Thyroid gland (tissue), 4 donors: ENCODE measurements at regions not wholly inside any gene's neighbourhood (a gene's known extent, or its start where the extent isn't known, plus 50 kb on each side); places are given as distances from the start of the nearest gene placed in this dataset.

Experiments used
- DNase-seq, 2 donors: peaks; one replicate each; pipeline ENCODE4 v3.0.0-alpha.2; 2019
- H3K27ac ChIP-seq, 3 donors: fragments of 200-600 bp; sonication (generic); 1 replicate in 2 of 3; 2 replicates in 1 of 3; pipeline ENCODE4 v1.5.1; 2016 to 2019; ENCODE audit warnings: mild to moderate bottlenecking in 1 of 3, moderate library complexity in 1 of 3
- H3K27me3 ChIP-seq: fragments of 200-600 bp; sonication (generic); one replicate; pipeline ENCODE4 v1.5.1; 2019
- H3K36me3 ChIP-seq, 2 donors: fragments of 200-600 bp; sonication (generic); one replicate each; pipeline ENCODE4 v1.5.1; 2016 to 2019
- H3K4me1 ChIP-seq, 2 donors: fragments of 200-600 bp; sonication (generic); one replicate each; pipeline ENCODE4 v1.5.1; 2017 to 2019
- H3K4me3 ChIP-seq, 3 donors: fragments of 200-600 bp; sonication (generic); replicated peaks in 1 of 3; 1 replicate in 2 of 3; 2 replicates in 1 of 3; pipeline ENCODE4 v1.5.1; 2016; ENCODE audit warnings: mild to moderate bottlenecking in 1 of 3
- H3K9me3 ChIP-seq: fragments of 200-600 bp; sonication (generic); one replicate; pipeline ENCODE4 v1.5.1; 2017
- POLR2A ChIP-seq, 2 donors: fragments of 450-650 bp; IDR thresholded peaks; one replicate each; pipeline ENCODE4 v1.6.1; 2017; ENCODE audit warnings: antibody characterized with exemption in 2 of 2, mild to moderate bottlenecking in 2 of 2, moderate library complexity in 1 of 2
- WGBS, 2 donors: methylation state at CpG; one replicate each; pipeline ENCODE4 v1.1.5; 2017; 5-methylcytosine and 5-hydroxymethylcytosine counted together
- intact Hi-C: fragments of 100-400 bp; cut with DNase I; formaldehyde crosslinking; loops from one replicate; pipeline ENCODE4 v1.15.1; 2023
- TF ChIP-seq, protein P1 (sequence below), 6 experiments: fragments of 200-600 bp in 3 of 6; fragments of 450-650 bp in 3 of 6; sonication (generic) in 3 of 6; IDR thresholded peaks; one replicate each; pipeline ENCODE4 v1.5.1; 2016 to 2019; ENCODE audit warnings: antibody characterized with exemption in 6 of 6, mild to moderate bottlenecking in 2 of 6, inconsistent platforms in 1 of 6, moderate library complexity in 1 of 6

DNA sequence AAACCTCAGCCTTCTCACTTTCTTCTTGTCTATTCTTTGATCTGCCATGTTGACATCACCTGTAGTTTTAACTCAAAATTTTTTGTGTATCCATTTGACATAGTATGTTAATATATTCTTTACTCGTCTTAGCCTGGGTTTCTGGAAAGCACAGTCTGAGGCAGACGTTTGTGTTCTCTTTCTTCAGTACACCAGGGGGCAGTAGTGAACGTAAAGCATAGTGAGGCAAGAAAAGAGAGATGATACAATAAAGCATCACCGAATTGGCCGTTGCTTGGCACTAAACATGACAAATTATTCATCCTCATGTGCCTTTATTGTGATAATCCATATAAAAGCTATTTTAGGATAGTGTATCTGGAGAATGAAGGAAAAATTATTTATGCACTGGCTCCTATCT, 141.0 kb upstream of the MYRIP start:
- Histone ChIP-seq H3K27me3 (no peaks in the 10 kb centered on the region), H3K27ac (no peak overlapping the region), H3K4me3 (no peak overlapping the region), H3K4me1 (no peaks in the 10 kb centered on the region), H3K36me3 (no peaks in the 10 kb centered on the region), H3K9me3 (no peaks in the 10 kb centered on the region)
- no peak for DNase-seq
- TF ChIP-seq, protein P1, sequence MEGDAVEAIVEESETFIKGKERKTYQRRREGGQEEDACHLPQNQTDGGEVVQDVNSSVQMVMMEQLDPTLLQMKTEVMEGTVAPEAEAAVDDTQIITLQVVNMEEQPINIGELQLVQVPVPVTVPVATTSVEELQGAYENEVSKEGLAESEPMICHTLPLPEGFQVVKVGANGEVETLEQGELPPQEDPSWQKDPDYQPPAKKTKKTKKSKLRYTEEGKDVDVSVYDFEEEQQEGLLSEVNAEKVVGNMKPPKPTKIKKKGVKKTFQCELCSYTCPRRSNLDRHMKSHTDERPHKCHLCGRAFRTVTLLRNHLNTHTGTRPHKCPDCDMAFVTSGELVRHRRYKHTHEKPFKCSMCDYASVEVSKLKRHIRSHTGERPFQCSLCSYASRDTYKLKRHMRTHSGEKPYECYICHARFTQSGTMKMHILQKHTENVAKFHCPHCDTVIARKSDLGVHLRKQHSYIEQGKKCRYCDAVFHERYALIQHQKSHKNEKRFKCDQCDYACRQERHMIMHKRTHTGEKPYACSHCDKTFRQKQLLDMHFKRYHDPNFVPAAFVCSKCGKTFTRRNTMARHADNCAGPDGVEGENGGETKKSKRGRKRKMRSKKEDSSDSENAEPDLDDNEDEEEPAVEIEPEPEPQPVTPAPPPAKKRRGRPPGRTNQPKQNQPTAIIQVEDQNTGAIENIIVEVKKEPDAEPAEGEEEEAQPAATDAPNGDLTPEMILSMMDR (IDR thresholded peaks at IDR 0.05) = peak in 5 of 6 experiments; percentile 23 to 60 (median 39)
- TF ChIP-seq POLR2A (IDR thresholded peaks at IDR 0.05) = no peak
- WGBS, 2 donors = 14 to 16% methylated on average over 5 of the region's 5 CpGs
- intact Hi-C loops = no loop called here

DNA sequence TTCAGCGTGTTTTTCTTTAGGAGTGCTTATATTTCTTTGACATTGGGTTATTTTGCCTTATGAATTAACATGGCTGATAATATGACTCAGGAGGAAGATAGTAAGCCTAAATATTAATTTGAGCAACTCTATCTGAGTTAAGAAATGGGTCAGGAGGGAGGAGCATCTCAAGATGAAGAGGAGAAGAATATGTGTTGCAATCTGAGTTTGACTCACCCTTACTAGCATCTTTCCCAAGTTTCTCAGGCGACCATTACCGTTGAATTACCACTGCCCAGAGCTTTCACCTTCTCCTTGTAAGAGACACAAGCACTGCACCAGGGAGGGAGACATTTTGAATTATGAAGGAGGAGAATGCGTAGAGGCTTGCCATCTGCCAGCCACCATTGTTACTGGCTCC, 138.3 kb upstream of the MYRIP start:
- TF ChIP-seq, protein P1 (IDR thresholded peaks at IDR 0.05) = no peak
- no peak for TF ChIP-seq POLR2A (IDR thresholded peaks at IDR 0.05)
- Histone ChIP-seq H3K36me3 (no peaks in the 10 kb centered on the region), H3K27me3 (no peaks in the 10 kb centered on the region), H3K27ac (no peak overlapping the region), H3K9me3 (no peaks in the 10 kb centered on the region), H3K4me1 (no peaks in the 10 kb centered on the region), H3K4me3 (no peak overlapping the region)
- intact Hi-C loops = no loop called here
- WGBS, 2 donors = 75 to 95% methylated on average over 4 of the region's 4 CpGs
- no peak for DNase-seq

DNA sequence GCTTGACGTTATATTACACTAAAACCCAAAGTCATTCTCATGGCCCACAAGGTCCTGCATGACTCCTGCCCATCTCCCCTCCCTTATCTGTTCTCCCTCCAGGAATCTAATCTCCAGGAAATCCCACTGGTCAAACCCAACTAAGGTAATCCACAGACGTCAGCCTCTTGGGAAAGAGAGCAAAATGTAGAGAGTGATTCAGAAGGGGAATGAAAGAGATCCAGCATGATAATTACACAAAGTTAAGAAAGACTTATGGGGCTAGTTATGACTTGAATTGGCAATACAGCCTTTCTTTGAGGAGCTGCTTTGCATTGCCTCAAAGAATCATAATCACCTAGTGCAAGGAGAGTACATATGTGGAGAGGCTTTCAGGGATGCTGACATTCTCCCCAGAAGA, 137.8 kb upstream of the MYRIP start:
- no peak overlapping the region for H3K4me3 ChIP-seq
- 70 to 72% methylated on average over 2 of the region's 2 CpGs for whole genome bisulfite sequencing, 2 donors
- DNase-seq = no peak
- no peaks in the 10 kb centered on the region for H3K27me3 ChIP-seq
- no peaks in the 10 kb centered on the region for H3K4me1 ChIP-seq
- no peak overlapping the region for H3K27ac ChIP-seq
- H3K36me3 ChIP-seq = no peaks in the 10 kb centered on the region
- H3K9me3 ChIP-seq = no peaks in the 10 kb centered on the region
- no peak for TF ChIP-seq POLR2A (IDR thresholded peaks at IDR 0.05)
- TF ChIP-seq, protein P1 (IDR thresholded peaks at IDR 0.05) = no peak
- intact Hi-C loops = no loop called here

DNA sequence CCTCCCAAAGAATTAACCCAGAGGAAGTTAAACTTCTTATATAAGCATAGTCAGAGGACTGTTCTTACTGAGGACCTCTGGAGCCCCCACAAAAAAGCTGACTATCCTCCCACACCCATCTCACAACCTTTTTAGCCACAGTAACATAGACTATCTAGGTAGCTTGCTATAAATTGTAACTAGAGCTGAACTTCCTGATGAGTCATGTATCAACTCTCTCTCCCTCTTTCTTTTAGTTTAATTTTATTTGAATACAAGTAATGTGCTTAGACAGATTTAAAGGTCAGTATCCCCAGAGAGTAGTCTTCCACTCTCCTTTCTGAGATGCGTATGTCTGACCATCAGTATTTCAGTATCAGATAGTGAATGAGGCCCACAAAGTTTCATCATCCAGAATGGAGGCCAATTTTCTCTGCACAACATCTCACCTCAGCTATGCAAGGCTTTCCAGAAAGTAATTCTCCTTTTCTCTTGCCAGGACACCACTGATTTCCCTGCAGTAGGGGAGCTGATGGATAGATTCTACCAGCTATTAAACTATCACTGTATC, 104.0 kb upstream of the MYRIP start:
- Histone ChIP-seq H3K27me3 (no peaks in the 10 kb centered on the region), H3K36me3 (no peaks in the 10 kb centered on the region), H3K4me1 (no peaks in the 10 kb centered on the region), H3K27ac (no peak overlapping the region), H3K4me3 (no peak overlapping the region), H3K9me3 (no peaks in the 10 kb centered on the region)
- WGBS, 2 donors = 92 to 97% methylated on average over 1 of the region's 1 CpG
- intact Hi-C loops = loop anchor here (5.0 kb wide), 1 partner anchor 472 kb away; no protein-coding TSS in a partner anchor
- no peak for DNase-seq
- no peak for TF ChIP-seq POLR2A (IDR thresholded peaks at IDR 0.05)
- TF ChIP-seq, protein P1 (IDR thresholded peaks at IDR 0.05) = no peak

DNA sequence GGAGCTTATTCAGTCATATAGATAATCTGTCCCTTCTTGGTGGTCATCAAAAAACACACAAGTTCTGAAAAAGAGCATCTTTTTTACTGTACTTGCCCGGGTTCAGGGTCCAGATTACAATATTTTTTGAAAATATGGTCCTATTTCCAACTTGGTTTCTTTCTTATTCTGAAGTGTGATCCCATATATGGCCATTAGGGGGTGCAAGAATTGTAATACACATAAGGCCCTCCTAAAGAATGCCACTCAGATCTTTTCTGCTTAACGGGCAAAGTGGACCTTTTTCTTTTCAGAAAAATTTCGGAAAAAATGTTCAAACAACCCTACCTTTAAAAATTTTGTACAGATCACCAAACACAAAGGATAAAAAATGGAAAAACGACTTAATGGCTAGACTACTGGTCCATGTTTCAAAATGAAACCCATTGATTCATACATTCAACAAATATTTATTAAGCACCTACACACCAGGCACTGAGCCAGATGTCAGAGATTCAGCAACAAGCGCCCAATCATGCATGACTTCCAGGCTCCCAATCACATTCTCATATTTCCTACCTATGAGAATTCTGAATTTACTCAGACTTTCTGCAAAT, 102.0 kb upstream of the MYRIP start:
- no peak overlapping the region for H3K27ac ChIP-seq
- intact Hi-C loops = loop anchor here (5.0 kb wide), 1 partner anchor 470 kb away; no protein-coding TSS in a partner anchor
- 16 to 17% methylated on average over 5 of the region's 5 CpGs for WGBS, 2 donors
- no peaks in the 10 kb centered on the region for H3K9me3 ChIP-seq
- TF ChIP-seq POLR2A (IDR thresholded peaks at IDR 0.05) = no peak
- TF ChIP-seq, protein P1 (IDR thresholded peaks at IDR 0.05) = peak in 5 of 6 experiments; percentile 32 to 77 (median 62)
- DNase-seq = peak in 1 of 2 donors; percentile 6
- no peaks in the 10 kb centered on the region for H3K4me1 ChIP-seq
- no peaks in the 10 kb centered on the region for H3K36me3 ChIP-seq
- no peaks in the 10 kb centered on the region for H3K27me3 ChIP-seq
- no peak overlapping the region for H3K4me3 ChIP-seq
